ENCODE measurements at regions not wholly inside any gene's neighbourhood (a gene's known extent, or its start where the extent isn't known, plus 50 kb on each side); places are given as distances from the start of the nearest gene placed in this dataset.

- Histone ChIP-seq H4K20me1 (ENCODE audit: insufficient read depth, low read length) (no peaks in the 10 kb centered on the region), H3K36me3 (replicated peaks; ENCODE audit: insufficient read depth, low read length) (no peaks in the 10 kb centered on the region), H3K9ac (ENCODE audit: low read length) (no peak overlapping the region), H3K27me3 (replicated peaks; ENCODE audit: insufficient read depth, low read length) (no peaks in the 10 kb centered on the region), H3K27ac (ENCODE audit: low read length) (no peak overlapping the region), H2AFZ (ENCODE audit: low read length) (no peak overlapping the region), H3F3A (ENCODE audit: insufficient read depth, low read length) (no peaks in the 10 kb centered on the region), H3K4me1 (ENCODE audit: low read length) (no peaks in the 10 kb centered on the region), H3K9me3 (replicated peaks; ENCODE audit: insufficient read depth, low read length) (no peaks in the 10 kb centered on the region), H3K79me2 (ENCODE audit: low read length) (no peaks in the 10 kb centered on the region), H3K9me2 (replicated peaks; ENCODE audit: insufficient read depth, low read length) (no peaks in the 10 kb centered on the region), H3K4me3 (ENCODE audit: low read length) (no peak overlapping the region), H3K4me2 (ENCODE audit: low read depth, low read length) (no peak overlapping the region)
- DNase-seq: no peak
- TF ChIP-seq EZH2 (optimal IDR thresholded peaks at IDR 0.05; ENCODE audit: low read depth, low read length) (no peak), CTCF (IDR thresholded peaks at IDR 0.05; ENCODE audit: low read length) (no peak), EZH2phosphoT487 (IDR thresholded peaks at IDR 0.05; ENCODE audit: low read length) (no peak)
Measured at GRCh38 chr15:62407962-62408361, 242.9 kb upstream of the C2CD4B start.

GRCh38 chr15:62409466-62409865 is 244.4 kb upstream of the C2CD4B start:
- Histone ChIP-seq H3K27me3 (replicated peaks; ENCODE audit: insufficient read depth, low read length) (no peaks in the 10 kb centered on the region), H3K9ac (ENCODE audit: low read length) (no peak overlapping the region)

GRCh38 chr15:62412686-62413085 is 247.6 kb upstream of the C2CD4B start:
- Histone ChIP-seq H3K27me3 (replicated peaks; ENCODE audit: insufficient read depth, low read length) (no peaks in the 10 kb centered on the region), H3K4me3 (ENCODE audit: low read length) (no peak overlapping the region), H3K27ac (ENCODE audit: low read length) (no peak overlapping the region), H3K79me2 (ENCODE audit: low read length) (no peaks in the 10 kb centered on the region), H3K4me2 (ENCODE audit: low read depth, low read length) (no peak overlapping the region), H2AFZ (ENCODE audit: low read length) (no peak overlapping the region), H3K9me3 (replicated peaks; ENCODE audit: insufficient read depth, low read length) (no peaks in the 10 kb centered on the region), H3K9me2 (replicated peaks; ENCODE audit: insufficient read depth, low read length) (no peaks in the 10 kb centered on the region), H3K9ac (ENCODE audit: low read length) (no peak overlapping the region), H4K20me1 (ENCODE audit: insufficient read depth, low read length) (no peaks in the 10 kb centered on the region), H3K36me3 (replicated peaks; ENCODE audit: insufficient read depth, low read length) (no peaks in the 10 kb centered on the region), H3F3A (ENCODE audit: insufficient read depth, low read length) (no peaks in the 10 kb centered on the region), H3K4me1 (ENCODE audit: low read length) (no peaks in the 10 kb centered on the region)
- DNase-seq: no peak
- TF ChIP-seq EZH2 (optimal IDR thresholded peaks at IDR 0.05; ENCODE audit: low read depth, low read length) (no peak), CTCF (IDR thresholded peaks at IDR 0.05; ENCODE audit: low read length) (no peak), EZH2phosphoT487 (IDR thresholded peaks at IDR 0.05; ENCODE audit: low read length) (no peak)

More at GRCh38 chr15:62409466-62409865, 244.4 kb upstream of the C2CD4B start:
- Histone ChIP-seq H3K9me2 (replicated peaks; ENCODE audit: insufficient read depth, low read length) (no peaks in the 10 kb centered on the region), H2AFZ (ENCODE audit: low read length) (no peak overlapping the region), H3K9me3 (replicated peaks; ENCODE audit: insufficient read depth, low read length) (no peaks in the 10 kb centered on the region), H3K27ac (ENCODE audit: low read length) (no peak overlapping the region), H3K79me2 (ENCODE audit: low read length) (no peaks in the 10 kb centered on the region), H4K20me1 (ENCODE audit: insufficient read depth, low read length) (no peaks in the 10 kb centered on the region), H3K4me3 (ENCODE audit: low read length) (no peak overlapping the region), H3F3A (ENCODE audit: insufficient read depth, low read length) (no peaks in the 10 kb centered on the region), H3K4me1 (ENCODE audit: low read length) (no peaks in the 10 kb centered on the region), H3K4me2 (ENCODE audit: low read depth, low read length) (no peak overlapping the region), H3K36me3 (replicated peaks; ENCODE audit: insufficient read depth, low read length) (no peaks in the 10 kb centered on the region)
- no peak for DNase-seq
- TF ChIP-seq EZH2 (optimal IDR thresholded peaks at IDR 0.05; ENCODE audit: low read depth, low read length) (no peak), EZH2phosphoT487 (IDR thresholded peaks at IDR 0.05; ENCODE audit: low read length) (no peak), CTCF (IDR thresholded peaks at IDR 0.05; ENCODE audit: low read length) (no peak)

Data from MM.1S (cell line).